Activated naive CD8-positive, alpha-beta T cell (primary cell): ENCODE measurements at regions not wholly inside any gene's neighbourhood (a gene's known extent, or its start where the extent isn't known, plus 50 kb on each side); places are given as distances from the start of the nearest gene placed in this dataset.
"Not testable (repeated sequence)": the region's sequence is repeated elsewhere in the genome, so short reads cannot be mapped to it uniquely, and the experiment has no call there.

Experiments used
- H3K27ac Mint-ChIP-seq: one replicate; pipeline ENCODE4 v1.8.0; 2021; ENCODE audit warnings: mixed read lengths
- H3K27me3 Mint-ChIP-seq: one replicate; pipeline ENCODE4 v1.8.0; 2021; ENCODE audit warnings: mixed read lengths
- H3K36me3 Mint-ChIP-seq: one replicate; pipeline ENCODE4 v1.8.0; 2021; ENCODE audit warnings: mixed read lengths
- H3K4me1 Mint-ChIP-seq: one replicate; pipeline ENCODE4 v1.8.0; 2021; ENCODE audit warnings: low read depth, mixed read lengths
- H3K4me3 Mint-ChIP-seq: one replicate; pipeline ENCODE4 v1.8.0; 2021; ENCODE audit warnings: mild to moderate bottlenecking, mixed read lengths
- H3K9me3 Mint-ChIP-seq: one replicate; pipeline ENCODE4 v1.8.0; 2021; ENCODE audit warnings: low read depth, mixed read lengths

DNA sequence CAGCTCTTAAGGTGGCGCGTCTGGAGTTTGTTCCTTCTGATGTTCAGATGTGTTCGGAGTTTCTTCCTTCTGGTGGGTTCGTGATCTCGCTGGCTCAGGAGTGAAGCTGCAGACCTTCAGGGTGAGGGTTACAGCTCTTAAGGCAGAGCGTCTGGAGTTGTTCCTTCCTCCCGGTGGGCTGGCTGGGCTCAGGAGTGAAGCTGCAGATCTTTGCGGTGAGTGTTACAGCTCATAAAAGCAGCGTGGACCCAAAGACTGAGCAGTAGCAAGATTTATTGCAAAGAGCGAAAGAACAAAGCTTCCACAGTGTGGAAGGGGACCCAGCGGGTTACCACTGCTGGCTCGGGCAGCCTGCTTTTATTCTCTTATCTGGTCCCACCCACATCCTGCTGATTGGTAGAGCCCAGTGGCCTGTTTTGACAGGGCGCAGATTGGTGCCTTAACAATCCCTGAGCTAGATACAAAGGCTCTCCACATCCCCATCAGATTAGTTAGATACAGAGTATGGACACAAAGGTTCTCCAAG lies 244.3 kb downstream of the PLA2G4A start:
- not testable (repeated sequence) for H3K27me3 Mint-ChIP-seq, H3K9me3 Mint-ChIP-seq, H3K4me1 Mint-ChIP-seq, H3K36me3 Mint-ChIP-seq
- peak overlapping the region; percentile 89 for H3K4me3 Mint-ChIP-seq
- peak overlapping the region; percentile 82 for H3K27ac Mint-ChIP-seq

DNA sequence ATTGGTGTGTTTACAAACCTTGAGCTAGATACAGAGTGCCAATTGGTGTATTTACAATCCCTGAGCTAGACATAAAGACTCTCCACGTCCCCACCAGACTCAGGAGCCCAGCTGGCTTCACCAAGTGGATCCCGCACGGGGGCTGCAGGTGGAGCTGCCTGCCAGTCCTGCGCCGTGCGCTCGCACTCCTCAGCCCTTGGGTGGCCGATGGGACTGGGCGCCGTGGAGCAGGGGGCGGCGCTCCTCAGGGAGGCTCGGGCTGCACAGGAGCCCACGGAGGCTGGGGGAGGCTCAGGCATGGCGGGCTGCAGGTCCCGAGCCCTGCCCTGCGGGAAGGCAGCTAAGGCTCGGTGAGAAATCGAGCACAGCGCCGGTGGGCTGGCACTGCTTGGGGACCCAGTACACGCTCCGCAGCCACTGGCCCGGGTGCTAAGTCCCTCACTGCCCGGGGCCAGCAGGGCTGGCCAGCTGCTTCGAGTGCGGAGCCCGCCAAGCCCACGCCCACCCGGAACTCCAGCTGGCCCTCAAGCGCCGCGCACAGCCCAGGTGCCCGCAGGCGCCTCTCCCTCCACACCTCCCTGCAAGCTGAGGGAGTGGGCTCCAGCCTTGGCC lies 245.0 kb downstream of the PLA2G4A start:
- H3K27me3 Mint-ChIP-seq, H3K27ac Mint-ChIP-seq, H3K9me3 Mint-ChIP-seq, H3K36me3 Mint-ChIP-seq, H3K4me1 Mint-ChIP-seq: not testable (repeated sequence)
- H3K4me3 Mint-ChIP-seq = peak overlapping the region; percentile 89

DNA sequence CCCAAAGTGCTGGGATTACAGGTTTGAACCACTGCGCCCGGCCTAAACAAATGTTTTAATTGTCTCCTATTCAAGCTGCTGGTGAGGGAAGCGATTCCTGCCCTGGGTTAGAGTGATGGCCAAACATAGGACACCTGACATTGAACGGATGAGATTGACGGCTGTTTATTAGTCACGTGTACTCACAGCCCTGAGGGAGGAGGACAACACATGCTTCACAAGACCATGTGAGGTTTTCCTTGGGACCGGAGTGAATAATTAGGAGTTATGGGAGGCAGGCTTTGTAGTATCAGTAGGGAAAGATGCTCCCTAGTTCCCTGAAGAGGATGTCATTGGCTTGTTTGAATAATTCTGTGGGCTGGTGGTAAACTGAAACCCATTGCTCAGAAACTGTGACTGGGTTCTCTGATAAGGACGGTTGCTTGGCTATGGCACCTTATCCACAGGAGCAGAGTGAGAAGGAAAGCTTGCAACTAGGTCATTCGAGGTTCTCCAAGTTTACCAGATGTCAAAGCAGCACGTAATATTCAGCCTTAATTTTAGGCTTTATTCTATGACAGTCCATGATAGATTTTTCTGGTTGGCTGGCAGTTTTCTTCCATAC lies 245.8 kb downstream of the PLA2G4A start:
- Mint-ChIP-seq H3K27me3 (no peaks in the 10 kb centered on the region), H3K9me3 (no peaks in the 10 kb centered on the region), H3K4me1 (peaks cover 3% of the 10 kb centered on the region), H3K36me3 (no peaks in the 10 kb centered on the region), H3K4me3 (peak overlapping the region; percentile 17), H3K27ac (no peak overlapping the region)

DNA sequence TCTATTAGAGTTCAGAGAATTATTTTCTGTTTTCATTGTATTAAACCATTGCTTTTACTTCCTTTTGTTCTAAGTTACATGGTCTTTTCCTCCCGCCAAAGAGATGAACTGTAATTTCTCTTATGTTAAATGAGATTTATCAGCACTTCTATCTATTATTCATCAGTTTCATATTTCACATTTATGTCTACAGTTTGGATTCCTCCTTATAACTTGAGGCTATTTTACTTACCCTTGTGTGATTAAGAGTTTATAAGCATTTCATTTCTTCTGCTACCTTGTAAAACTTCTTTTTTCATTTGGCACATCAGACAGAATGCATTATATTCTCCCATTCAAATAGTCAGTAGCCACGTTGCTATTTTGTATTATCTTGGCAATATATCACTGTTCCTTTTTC lies 248.2 kb downstream of the PLA2G4A start:
- Mint-ChIP-seq H3K27ac (no peak overlapping the region), H3K27me3 (no peaks in the 10 kb centered on the region), H3K36me3 (no peaks in the 10 kb centered on the region), H3K4me1 (peaks cover 3% of the 10 kb centered on the region), H3K9me3 (no peaks in the 10 kb centered on the region), H3K4me3 (no peak overlapping the region)

DNA sequence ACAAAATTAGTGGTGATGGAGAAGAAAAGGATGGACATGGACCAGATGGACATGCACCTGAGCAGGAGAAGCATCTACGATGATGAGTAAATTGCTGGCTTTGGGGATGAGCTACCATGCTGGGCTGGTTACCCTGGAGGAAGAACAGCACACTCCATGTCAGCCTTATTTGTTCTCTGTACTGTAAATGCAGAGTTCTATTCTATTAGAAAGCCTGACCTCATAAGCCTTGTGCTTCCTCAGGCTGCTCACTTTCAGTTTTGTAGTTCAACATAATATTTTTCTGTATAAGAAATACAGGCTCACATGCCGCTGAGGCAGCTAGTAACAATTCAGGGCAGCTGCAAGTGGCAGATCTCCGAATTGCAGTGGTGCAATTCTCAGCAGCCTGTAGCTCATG lies 249.6 kb downstream of the PLA2G4A start:
- Mint-ChIP-seq H3K4me3 (no peak overlapping the region), H3K36me3 (no peaks in the 10 kb centered on the region), H3K4me1 (peaks cover 3% of the 10 kb centered on the region), H3K27ac (no peak overlapping the region), H3K27me3 (no peaks in the 10 kb centered on the region), H3K9me3 (no peaks in the 10 kb centered on the region)

DNA sequence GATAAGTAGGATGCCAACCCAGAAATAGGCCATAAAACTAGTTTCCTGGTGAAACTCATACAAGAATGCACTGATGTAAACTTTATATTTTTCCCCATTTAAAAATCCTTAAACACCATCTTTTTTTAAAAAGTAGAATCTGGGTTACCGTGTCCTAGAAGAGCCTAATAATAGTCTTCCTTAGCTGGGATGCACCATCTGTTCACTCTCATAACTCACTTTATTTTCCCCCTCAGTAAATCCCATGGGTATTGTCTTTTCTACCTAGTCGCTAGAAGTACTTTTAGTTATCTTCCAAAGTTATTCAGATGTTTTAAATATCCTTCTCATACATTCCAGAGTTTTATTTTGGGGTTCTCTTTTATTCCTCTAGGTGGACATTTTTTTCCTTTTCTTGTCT lies 250.2 kb downstream of the PLA2G4A start:
- Mint-ChIP-seq H3K4me1 (peaks cover 3% of the 10 kb centered on the region), H3K9me3 (no peaks in the 10 kb centered on the region), H3K36me3 (no peaks in the 10 kb centered on the region), H3K27ac (no peak overlapping the region), H3K27me3 (no peaks in the 10 kb centered on the region), H3K4me3 (no peak overlapping the region)

GRCh38 chr1:187079330-187079729 lies 250.6 kb downstream of the PLA2G4A start:
- Mint-ChIP-seq H3K4me3 (no peak overlapping the region), H3K4me1 (peaks cover 3% of the 10 kb centered on the region), H3K27ac (no peak overlapping the region), H3K9me3 (no peaks in the 10 kb centered on the region), H3K36me3 (no peaks in the 10 kb centered on the region), H3K27me3 (no peaks in the 10 kb centered on the region)

DNA sequence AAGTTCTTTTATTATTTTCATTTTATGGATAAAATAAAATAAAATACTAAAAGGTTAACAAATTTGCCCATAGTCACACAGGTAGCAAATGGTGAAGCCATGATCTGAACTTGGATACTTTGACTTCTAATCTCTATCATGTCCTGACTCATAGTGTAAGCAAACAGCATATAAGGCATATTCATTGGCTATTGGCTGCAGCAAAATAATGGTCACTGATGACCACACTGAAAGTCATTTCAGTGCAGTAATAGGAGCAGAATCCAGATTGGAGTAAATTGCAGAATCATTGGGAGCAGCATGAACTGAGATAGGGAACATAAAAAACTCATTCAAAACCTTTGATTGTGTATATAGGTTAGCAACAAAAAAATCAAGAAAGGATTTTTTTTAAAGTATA lies 262.9 kb downstream of the PLA2G4A start:
- no peak overlapping the region for H3K4me3 Mint-ChIP-seq
- no peak overlapping the region for H3K27ac Mint-ChIP-seq
- H3K9me3 Mint-ChIP-seq = no peaks in the 10 kb centered on the region
- H3K36me3 Mint-ChIP-seq = no peaks in the 10 kb centered on the region
- H3K4me1 Mint-ChIP-seq = peaks cover 9% of the 10 kb centered on the region
- no peaks in the 10 kb centered on the region for H3K27me3 Mint-ChIP-seq

- Mint-ChIP-seq H3K27me3 (no peaks in the 10 kb centered on the region), H3K4me3 (no peak overlapping the region), H3K4me1 (peaks cover 9% of the 10 kb centered on the region), H3K9me3 (no peaks in the 10 kb centered on the region), H3K27ac (peak overlapping the region; percentile 24), H3K36me3 (no peaks in the 10 kb centered on the region)
Observed at GRCh38 chr1:187092104-187092503, 263.4 kb downstream of the PLA2G4A start.

GRCh38 chr1:187096689-187097088 lies 267.9 kb downstream of the PLA2G4A start:
- Mint-ChIP-seq H3K27ac (no peak overlapping the region), H3K4me3 (no peak overlapping the region), H3K27me3 (peaks cover 2% of the 10 kb centered on the region), H3K4me1 (peaks cover 5% of the 10 kb centered on the region), H3K36me3 (no peaks in the 10 kb centered on the region), H3K9me3 (no peaks in the 10 kb centered on the region)

DNA sequence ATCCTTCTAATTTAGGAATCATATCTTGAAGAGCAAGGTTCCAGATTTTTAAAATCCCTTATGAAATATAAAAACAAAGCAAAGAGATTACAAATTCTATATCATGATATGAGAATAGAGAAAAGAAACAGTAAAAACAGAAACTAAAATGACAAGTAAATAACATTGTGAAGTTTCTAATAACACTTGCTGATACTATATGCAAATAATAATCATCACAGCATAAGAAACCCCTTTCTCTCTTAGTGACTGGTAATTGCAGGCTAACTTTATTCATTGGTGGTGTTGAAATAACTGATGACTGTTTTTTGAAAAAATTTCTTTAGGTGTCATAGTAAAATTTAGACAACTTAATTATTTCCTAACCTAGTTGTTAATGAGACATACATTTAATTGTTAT lies 281.6 kb downstream of the PLA2G4A start:
- peaks cover 2% of the 10 kb centered on the region for H3K36me3 Mint-ChIP-seq
- H3K27ac Mint-ChIP-seq = no peak overlapping the region
- H3K27me3 Mint-ChIP-seq = no peaks in the 10 kb centered on the region
- H3K4me1 Mint-ChIP-seq = no peaks in the 10 kb centered on the region
- H3K9me3 Mint-ChIP-seq = no peaks in the 10 kb centered on the region
- no peak overlapping the region for H3K4me3 Mint-ChIP-seq

DNA sequence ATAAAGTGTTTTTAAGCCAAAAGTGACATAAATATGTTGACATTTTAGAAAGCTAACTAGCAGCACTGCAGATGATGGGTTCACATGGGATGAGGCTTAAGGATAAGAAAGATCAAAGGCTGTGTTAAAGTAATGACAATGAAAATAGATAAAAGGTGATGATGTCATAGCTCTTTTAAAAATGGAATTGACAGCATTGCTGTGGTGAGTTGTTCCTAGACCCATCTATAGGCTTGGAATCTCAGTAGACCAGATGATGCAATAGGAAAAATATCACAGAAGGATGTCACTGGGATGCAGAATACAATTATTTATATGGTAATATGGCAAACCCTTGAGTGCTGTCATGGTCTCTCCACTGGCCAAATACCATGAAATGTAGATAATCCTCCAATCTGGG lies 286.0 kb downstream of the PLA2G4A start:
- H3K27me3 Mint-ChIP-seq = no peaks in the 10 kb centered on the region
- no peak overlapping the region for H3K4me3 Mint-ChIP-seq
- peaks cover 5% of the 10 kb centered on the region for H3K9me3 Mint-ChIP-seq
- H3K36me3 Mint-ChIP-seq = peaks cover 2% of the 10 kb centered on the region
- no peak overlapping the region for H3K27ac Mint-ChIP-seq
- H3K4me1 Mint-ChIP-seq = no peaks in the 10 kb centered on the region

GRCh38 chr1:187121661-187122060 lies 292.9 kb downstream of the PLA2G4A start:
- H3K4me3 Mint-ChIP-seq = no peak overlapping the region
- no peaks in the 10 kb centered on the region for H3K4me1 Mint-ChIP-seq
- H3K27me3 Mint-ChIP-seq = no peaks in the 10 kb centered on the region
- H3K36me3 Mint-ChIP-seq = peaks cover 2% of the 10 kb centered on the region
- H3K27ac Mint-ChIP-seq = no peak overlapping the region
- peaks cover 5% of the 10 kb centered on the region for H3K9me3 Mint-ChIP-seq

GRCh38 chr1:187122566-187122965 lies 293.8 kb downstream of the PLA2G4A start:
- peaks cover 3% of the 10 kb centered on the region for H3K9me3 Mint-ChIP-seq
- peaks cover 2% of the 10 kb centered on the region for H3K36me3 Mint-ChIP-seq
- no peak overlapping the region for H3K27ac Mint-ChIP-seq
- no peak overlapping the region for H3K4me3 Mint-ChIP-seq
- H3K27me3 Mint-ChIP-seq = no peaks in the 10 kb centered on the region
- no peaks in the 10 kb centered on the region for H3K4me1 Mint-ChIP-seq

DNA sequence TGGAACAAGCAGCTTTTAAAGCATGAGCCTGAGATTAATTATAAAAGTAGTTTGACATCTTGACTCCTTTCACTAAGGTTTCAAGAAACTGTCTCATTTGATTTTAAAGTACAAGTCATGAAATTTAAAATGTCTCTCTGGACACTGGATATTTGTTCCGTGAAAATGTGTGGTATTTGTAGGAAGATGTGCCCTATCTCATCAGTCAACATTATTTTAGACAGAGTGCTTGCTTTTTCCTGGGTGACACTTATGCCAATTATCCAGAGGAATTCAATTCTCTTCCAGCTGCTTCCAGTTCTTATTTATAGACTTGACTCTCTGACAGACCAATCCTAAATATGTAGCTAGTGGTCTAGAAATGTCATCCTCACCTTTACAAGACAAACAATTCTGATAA lies 300.4 kb downstream of the PLA2G4A start:
- Mint-ChIP-seq H3K27me3 (no peaks in the 10 kb centered on the region), H3K36me3 (peaks cover 4% of the 10 kb centered on the region), H3K27ac (no peak overlapping the region), H3K4me1 (peaks cover 6% of the 10 kb centered on the region), H3K9me3 (no peaks in the 10 kb centered on the region), H3K4me3 (no peak overlapping the region)

- H3K27ac Mint-ChIP-seq = no peak overlapping the region
- no peaks in the 10 kb centered on the region for H3K27me3 Mint-ChIP-seq
- H3K9me3 Mint-ChIP-seq = peaks cover 5% of the 10 kb centered on the region
- H3K4me1 Mint-ChIP-seq = no peaks in the 10 kb centered on the region
- H3K36me3 Mint-ChIP-seq = no peaks in the 10 kb centered on the region
- H3K4me3 Mint-ChIP-seq = no peak overlapping the region
Observed at GRCh38 chr1:187143783-187144182, 315.0 kb downstream of the PLA2G4A start.
